ENCODE measurements at regions not wholly inside any gene's neighbourhood (a gene's known extent, or its start where the extent isn't known, plus 50 kb on each side); places are given as distances from the start of the nearest gene placed in this dataset.

- no peak for TF ChIP-seq CTCF (IDR thresholded peaks at IDR 0.05)
- no peak for TF ChIP-seq POLR2A (IDR thresholded peaks at IDR 0.05)
Measured at GRCh38 chr2:236452238-236452637, 117.4 kb upstream of the ACKR3 start.
